Activated naive CD8-positive, alpha-beta T cell (primary cell): ENCODE measurements at regions not wholly inside any gene's neighbourhood (a gene's known extent, or its start where the extent isn't known, plus 50 kb on each side); places are given as distances from the start of the nearest gene placed in this dataset.

Source experiments
- H3K27ac Mint-ChIP-seq: one replicate; pipeline ENCODE4 v1.8.0; 2021; ENCODE audit warnings: mixed read lengths
- H3K27me3 Mint-ChIP-seq: one replicate; pipeline ENCODE4 v1.8.0; 2021; ENCODE audit warnings: mixed read lengths
- H3K36me3 Mint-ChIP-seq: one replicate; pipeline ENCODE4 v1.8.0; 2021; ENCODE audit warnings: mixed read lengths
- H3K4me1 Mint-ChIP-seq: one replicate; pipeline ENCODE4 v1.8.0; 2021; ENCODE audit warnings: low read depth, mixed read lengths
- H3K4me3 Mint-ChIP-seq: one replicate; pipeline ENCODE4 v1.8.0; 2021; ENCODE audit warnings: mild to moderate bottlenecking, mixed read lengths
- H3K9me3 Mint-ChIP-seq: one replicate; pipeline ENCODE4 v1.8.0; 2021; ENCODE audit warnings: low read depth, mixed read lengths

DNA sequence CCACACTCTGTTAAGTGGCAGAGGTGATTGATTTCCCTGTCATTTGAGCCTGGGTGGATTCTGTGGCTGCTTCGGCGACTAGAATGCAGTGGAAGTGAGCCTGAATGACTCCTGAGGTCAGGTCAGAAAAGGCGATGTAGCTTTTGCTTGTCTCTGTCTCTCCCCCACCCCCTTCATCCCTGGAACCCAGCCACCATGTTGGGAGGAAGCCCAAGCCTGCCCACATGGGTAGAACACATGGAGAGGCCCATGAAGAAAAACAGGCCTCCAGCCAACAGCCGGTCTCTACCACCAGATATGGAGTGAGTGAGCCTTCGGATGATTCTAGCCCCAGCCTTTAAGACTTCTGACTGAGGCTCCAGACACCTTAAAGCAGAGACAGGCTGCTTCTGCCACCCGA lies 181.0 kb downstream of the TFAP2C start:
- H3K4me3 Mint-ChIP-seq, result no peak overlapping the region
- H3K4me1 Mint-ChIP-seq, result no peaks in the 10 kb centered on the region
- H3K36me3 Mint-ChIP-seq, result no peaks in the 10 kb centered on the region
- no peak overlapping the region for H3K27ac Mint-ChIP-seq
- peaks cover 4% of the 10 kb centered on the region for H3K9me3 Mint-ChIP-seq
- H3K27me3 Mint-ChIP-seq, result peaks cover 16% of the 10 kb centered on the region

DNA sequence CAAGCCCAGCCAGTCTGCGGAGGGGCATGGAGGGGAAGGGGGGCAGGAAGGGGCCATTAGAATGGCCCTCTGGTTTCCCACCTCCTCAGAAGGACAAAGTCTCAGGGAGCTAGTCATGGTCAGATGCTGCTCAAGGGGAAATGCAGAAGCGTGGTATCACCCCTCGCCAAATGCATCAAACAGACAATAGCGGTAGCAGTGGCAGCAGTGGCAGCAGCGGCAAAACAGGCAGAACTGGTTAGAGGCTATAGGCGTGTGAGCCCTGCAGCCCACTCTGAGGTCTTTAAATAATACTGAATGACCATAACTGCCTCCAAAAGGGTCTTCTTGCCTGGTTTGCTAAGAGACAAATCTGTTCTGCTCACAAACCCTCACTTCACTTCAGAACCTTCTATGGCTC lies 186.7 kb downstream of the TFAP2C start:
- Mint-ChIP-seq H3K27me3 (peaks cover 8% of the 10 kb centered on the region), H3K36me3 (no peaks in the 10 kb centered on the region), H3K4me3 (no peak overlapping the region), H3K27ac (no peak overlapping the region), H3K4me1 (no peaks in the 10 kb centered on the region), H3K9me3 (peaks cover 4% of the 10 kb centered on the region)

DNA sequence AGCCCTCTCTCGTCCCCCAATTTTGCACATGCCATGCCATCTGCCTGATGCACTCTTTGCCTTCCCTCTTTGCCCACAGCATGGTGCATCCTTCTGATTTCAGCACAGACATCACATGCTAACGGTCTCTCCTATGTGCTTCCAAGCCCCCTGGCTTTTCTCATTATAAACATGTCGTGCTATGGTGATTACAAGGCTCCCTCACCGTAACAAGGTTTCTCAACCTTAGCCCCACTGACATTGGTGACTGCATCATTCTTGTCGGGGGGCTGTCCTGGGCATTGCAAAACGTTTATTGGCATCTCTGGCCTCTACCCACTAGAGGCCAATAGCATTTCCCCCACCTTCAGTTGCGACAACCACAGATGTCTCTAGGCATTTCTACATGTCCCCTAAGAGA lies 187.2 kb downstream of the TFAP2C start:
- Mint-ChIP-seq H3K4me3 (no peak overlapping the region), H3K27me3 (peaks cover 8% of the 10 kb centered on the region), H3K27ac (no peak overlapping the region), H3K4me1 (no peaks in the 10 kb centered on the region), H3K9me3 (peaks cover 4% of the 10 kb centered on the region), H3K36me3 (no peaks in the 10 kb centered on the region)

DNA sequence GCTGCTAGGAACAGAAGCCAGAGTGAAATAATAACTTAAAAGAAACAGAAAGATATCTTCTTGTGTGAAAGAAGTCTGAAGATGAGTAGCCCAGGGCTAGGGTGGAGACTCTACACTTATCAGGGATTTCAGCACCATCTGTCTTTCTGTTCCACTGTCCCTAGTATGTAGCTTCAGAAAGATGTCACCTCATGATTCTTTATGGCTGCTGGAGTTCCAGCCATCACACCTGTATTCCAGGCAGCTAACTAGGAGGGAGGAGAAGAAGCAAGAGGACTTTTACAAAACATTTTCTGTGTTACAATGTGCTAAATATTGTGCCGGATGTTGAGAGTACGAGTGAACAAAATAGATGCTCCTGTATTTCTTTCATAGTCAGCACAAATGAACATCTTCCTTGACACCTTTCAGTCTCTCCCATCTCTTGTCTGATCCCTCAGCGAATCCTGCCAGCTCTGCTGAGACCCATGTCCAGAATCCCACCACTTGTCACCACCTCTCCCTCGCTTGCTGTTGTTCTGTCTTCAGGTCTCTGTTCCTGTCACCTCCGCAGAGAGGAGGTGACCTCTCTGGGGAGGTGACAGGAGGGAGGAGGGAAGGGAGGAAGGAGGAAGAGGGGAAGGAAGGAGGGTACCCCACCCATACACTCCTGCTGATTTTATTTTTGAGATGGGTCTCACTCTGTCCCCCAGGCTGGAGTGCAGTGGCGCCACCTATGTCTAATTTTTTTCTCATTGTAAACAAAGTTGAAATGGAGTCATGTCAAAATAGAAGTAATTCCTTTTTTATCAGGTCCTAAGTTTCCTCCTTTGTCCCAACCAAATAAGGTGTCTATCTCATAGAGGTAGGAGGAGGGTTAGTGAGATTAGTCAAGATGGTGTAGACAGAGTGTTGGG lies 188.9 kb downstream of the TFAP2C start:
- H3K4me3 Mint-ChIP-seq, result no peak overlapping the region
- no peak overlapping the region for H3K27ac Mint-ChIP-seq
- peaks cover 1% of the 10 kb centered on the region for H3K9me3 Mint-ChIP-seq
- no peaks in the 10 kb centered on the region for H3K4me1 Mint-ChIP-seq
- H3K27me3 Mint-ChIP-seq, result peaks cover 10% of the 10 kb centered on the region
- H3K36me3 Mint-ChIP-seq, result no peaks in the 10 kb centered on the region

DNA sequence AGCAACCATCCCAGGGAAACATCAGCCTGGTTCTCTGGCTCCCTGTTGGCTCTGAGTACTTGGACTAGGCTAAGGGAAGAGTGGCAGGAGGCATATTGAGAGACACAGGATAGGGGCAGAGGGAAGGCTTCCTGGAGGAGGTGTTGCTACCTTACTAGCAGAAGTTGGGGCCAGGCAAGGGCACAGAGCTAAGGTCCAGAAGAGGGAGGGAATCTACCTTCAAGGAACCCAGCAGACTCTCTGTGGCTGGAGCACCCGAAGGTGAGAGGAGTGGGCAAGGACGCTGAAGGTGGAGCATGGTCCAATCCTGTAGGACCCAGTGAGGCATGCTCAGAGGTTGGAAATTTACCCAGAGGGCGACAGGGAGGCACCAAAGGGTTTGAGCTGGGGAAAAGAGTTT lies 191.9 kb downstream of the TFAP2C start:
- H3K9me3 Mint-ChIP-seq, result no peaks in the 10 kb centered on the region
- H3K4me3 Mint-ChIP-seq, result no peak overlapping the region
- peaks cover 9% of the 10 kb centered on the region for H3K27me3 Mint-ChIP-seq
- H3K27ac Mint-ChIP-seq, result no peak overlapping the region
- no peaks in the 10 kb centered on the region for H3K36me3 Mint-ChIP-seq
- H3K4me1 Mint-ChIP-seq, result no peaks in the 10 kb centered on the region

DNA sequence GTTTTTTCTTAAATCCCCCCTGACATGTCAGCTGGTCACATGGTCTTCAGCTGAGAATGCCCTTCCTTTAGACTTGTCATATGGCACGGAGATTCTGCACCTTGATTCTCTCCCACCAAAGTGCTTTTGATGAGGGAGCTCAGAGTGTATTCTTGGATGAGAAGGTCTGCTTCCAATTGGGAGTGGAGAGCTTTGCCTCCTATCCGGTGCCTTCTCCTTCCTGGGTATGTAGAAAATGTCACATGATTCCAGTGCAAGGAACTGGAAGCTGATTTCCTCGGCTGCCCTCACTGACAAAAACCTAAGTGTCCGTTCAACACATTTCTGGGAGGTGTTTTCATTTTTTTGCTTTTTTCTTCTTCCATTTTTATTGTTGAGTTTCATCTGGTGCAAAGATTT lies 197.2 kb downstream of the TFAP2C start:
- Mint-ChIP-seq H3K4me3 (no peak overlapping the region), H3K36me3 (no peaks in the 10 kb centered on the region), H3K9me3 (no peaks in the 10 kb centered on the region), H3K4me1 (no peaks in the 10 kb centered on the region), H3K27me3 (peaks cover 18% of the 10 kb centered on the region), H3K27ac (no peak overlapping the region)

DNA sequence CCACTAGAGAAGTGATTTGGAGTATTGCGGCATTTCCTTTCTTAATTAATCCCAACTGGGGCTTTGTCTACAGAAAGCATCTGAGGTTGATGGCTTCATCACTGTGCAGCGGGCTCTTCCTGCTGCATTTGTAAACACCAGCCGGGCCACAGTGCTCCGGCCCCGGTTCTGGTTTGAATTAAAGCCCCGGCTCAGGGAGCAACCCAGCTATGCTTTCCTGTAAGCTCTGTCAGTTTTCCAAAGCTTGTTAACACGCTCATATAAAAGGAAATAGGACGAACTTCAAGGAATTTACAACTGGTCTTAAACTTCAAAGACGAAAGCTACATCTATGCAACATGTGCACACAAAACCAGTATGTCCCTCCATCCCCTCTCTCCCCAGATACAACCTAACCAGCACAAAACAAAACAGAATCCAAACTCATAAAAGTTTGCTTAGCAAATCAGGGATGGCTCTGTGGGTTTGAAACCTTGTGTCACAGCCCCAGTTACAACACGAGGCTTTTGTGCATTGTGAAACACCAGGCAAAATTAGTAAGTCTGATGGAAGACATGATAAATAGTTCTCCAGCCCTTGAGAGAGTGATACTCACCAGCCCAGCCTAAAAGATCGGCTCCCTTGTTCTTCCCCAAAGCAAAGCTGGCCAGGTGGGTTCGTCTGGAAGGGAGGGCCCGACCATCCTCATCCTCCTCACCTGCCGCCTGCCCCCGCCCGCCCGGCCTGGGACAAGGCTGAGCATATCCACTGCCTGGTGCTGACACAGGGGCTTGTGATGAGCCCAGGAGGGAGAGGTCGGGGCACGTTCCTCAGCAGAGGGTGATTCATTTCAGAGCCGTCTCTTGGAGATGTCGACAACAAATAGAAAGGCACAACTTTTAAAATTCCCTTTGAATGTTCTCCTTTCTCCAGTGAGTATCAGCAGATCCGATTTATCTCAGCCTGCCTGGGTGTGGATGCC lies 197.9 kb downstream of the TFAP2C start:
- peaks cover 21% of the 10 kb centered on the region for H3K27me3 Mint-ChIP-seq

DNA sequence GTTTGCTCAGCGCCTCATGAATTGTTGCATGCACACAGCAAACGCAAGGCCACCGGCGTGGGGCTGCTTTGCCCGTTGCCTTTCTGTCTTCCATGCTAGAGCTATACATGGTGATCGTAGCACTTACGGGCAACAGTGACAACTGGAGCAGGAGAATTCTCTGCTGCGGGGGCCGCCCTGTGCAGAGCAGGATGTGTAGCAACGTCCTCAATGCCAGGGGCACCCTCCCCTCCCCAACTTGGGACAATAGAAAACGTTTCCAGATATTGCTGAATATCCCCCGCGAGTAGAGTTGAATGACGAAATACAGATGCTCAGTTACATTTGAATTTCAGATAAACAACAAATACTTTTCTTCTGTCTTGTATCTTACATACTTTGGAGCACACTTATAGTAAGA lies 198.7 kb downstream of the TFAP2C start:
- no peak overlapping the region for H3K4me3 Mint-ChIP-seq
- no peaks in the 10 kb centered on the region for H3K36me3 Mint-ChIP-seq
- peaks cover 22% of the 10 kb centered on the region for H3K27me3 Mint-ChIP-seq
- H3K27ac Mint-ChIP-seq, result no peak overlapping the region
- no peaks in the 10 kb centered on the region for H3K4me1 Mint-ChIP-seq
- H3K9me3 Mint-ChIP-seq, result no peaks in the 10 kb centered on the region

More for the DNA sequence above, 197.9 kb downstream of the TFAP2C start:
- no peaks in the 10 kb centered on the region for H3K36me3 Mint-ChIP-seq
- no peaks in the 10 kb centered on the region for H3K4me1 Mint-ChIP-seq
- H3K27ac Mint-ChIP-seq, result no peak overlapping the region
- no peak overlapping the region for H3K4me3 Mint-ChIP-seq
- no peaks in the 10 kb centered on the region for H3K9me3 Mint-ChIP-seq

DNA sequence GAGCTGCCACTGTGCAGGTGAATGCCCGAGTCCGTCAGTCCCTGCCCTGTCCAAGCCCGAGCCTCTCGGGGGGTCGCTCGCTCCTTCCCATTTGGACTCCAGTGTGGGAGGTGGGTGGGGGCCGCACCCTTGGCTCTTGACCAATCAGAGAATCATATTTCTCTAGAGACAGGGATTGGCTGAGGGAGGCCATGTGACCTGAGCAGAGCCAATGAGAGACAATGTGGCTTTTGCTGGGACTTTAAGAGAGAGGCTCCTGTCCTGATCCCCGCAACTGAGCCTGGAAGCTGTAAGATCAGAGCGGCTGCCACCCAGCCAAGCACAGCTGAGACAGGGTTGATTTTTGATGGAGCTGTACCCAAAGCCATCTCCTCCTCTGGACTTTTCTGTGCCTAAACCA lies 199.3 kb downstream of the TFAP2C start:
- Mint-ChIP-seq H3K36me3 (no peaks in the 10 kb centered on the region), H3K4me1 (no peaks in the 10 kb centered on the region), H3K9me3 (no peaks in the 10 kb centered on the region), H3K27ac (no peak overlapping the region), H3K4me3 (no peak overlapping the region), H3K27me3 (peaks cover 21% of the 10 kb centered on the region)

DNA sequence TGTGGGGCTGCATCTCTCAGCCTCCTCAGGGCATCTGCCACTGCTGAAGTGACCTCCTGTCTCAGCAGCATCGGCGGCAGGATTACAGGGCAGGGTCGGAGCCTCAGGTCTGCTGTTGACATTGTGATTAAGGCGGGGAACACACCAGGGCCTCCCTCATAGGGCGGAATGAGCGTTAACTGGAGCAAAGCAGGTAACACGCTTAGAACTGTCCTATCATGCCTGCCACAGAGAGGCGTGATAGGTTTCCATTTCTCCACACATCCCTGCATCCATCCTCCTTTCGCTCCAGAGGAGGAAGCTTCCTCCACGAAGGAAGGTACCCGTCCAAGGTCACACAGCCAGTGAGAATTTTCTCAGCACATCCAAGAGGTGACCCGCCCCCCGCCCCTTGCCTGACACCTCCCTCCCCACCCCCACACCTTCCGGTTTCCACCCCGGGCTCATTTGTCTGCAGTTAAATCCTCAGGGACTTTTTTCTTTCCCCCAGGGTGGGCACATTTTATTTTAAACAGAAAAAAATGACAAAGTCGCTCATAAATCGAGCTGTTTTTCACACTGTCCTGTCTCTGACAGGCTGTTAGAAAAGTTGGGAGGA lies 200.8 kb downstream of the TFAP2C start:
- Mint-ChIP-seq H3K27ac (no peak overlapping the region), H3K36me3 (no peaks in the 10 kb centered on the region), H3K9me3 (no peaks in the 10 kb centered on the region), H3K27me3 (peaks cover 25% of the 10 kb centered on the region), H3K4me1 (no peaks in the 10 kb centered on the region), H3K4me3 (no peak overlapping the region)

DNA sequence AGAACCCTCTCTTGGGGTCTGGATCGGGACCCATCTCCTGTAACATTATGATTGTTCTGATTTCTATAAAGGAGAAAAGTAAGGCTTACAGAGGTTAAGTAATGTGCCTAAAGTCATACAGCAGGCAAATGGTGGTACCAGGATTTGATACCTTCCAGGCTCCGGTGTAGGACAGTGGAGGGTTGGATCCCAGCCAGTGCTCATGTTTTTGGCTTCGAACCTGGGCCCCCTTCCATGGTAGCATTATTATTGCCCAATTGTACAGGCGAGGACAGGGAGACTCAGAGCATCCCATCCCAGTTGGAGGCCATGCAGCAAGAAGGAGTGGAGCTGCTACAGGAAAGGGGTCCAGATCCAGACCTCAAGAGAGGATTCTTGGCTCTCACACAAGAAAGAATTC lies 202.7 kb downstream of the TFAP2C start:
- Mint-ChIP-seq H3K27me3 (peaks cover 25% of the 10 kb centered on the region), H3K4me1 (no peaks in the 10 kb centered on the region), H3K4me3 (no peak overlapping the region), H3K36me3 (no peaks in the 10 kb centered on the region), H3K9me3 (no peaks in the 10 kb centered on the region), H3K27ac (no peak overlapping the region)

DNA sequence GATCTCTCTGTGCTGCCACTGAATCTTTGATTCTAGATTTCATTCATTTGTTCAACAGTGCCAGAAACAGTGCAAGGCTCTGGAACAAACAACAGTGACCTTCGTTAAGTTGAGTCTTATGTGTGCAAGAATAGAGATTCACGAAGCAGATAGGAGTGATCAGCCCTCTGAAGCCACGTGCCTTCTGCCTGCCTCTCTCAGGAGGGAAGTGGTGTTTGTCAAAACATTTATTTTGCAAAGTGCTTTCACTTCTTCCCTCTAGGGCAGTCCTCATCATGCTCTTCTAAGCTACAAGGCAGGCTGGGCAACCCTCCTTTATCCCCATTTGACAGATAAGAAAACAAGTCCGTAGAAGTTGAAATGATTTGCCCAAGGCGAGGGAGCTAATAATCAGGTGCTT lies 204.3 kb downstream of the TFAP2C start:
- no peaks in the 10 kb centered on the region for H3K4me1 Mint-ChIP-seq
- no peak overlapping the region for H3K27ac Mint-ChIP-seq
- no peaks in the 10 kb centered on the region for H3K36me3 Mint-ChIP-seq
- H3K27me3 Mint-ChIP-seq, result peaks cover 28% of the 10 kb centered on the region
- no peak overlapping the region for H3K4me3 Mint-ChIP-seq
- H3K9me3 Mint-ChIP-seq, result no peaks in the 10 kb centered on the region

DNA sequence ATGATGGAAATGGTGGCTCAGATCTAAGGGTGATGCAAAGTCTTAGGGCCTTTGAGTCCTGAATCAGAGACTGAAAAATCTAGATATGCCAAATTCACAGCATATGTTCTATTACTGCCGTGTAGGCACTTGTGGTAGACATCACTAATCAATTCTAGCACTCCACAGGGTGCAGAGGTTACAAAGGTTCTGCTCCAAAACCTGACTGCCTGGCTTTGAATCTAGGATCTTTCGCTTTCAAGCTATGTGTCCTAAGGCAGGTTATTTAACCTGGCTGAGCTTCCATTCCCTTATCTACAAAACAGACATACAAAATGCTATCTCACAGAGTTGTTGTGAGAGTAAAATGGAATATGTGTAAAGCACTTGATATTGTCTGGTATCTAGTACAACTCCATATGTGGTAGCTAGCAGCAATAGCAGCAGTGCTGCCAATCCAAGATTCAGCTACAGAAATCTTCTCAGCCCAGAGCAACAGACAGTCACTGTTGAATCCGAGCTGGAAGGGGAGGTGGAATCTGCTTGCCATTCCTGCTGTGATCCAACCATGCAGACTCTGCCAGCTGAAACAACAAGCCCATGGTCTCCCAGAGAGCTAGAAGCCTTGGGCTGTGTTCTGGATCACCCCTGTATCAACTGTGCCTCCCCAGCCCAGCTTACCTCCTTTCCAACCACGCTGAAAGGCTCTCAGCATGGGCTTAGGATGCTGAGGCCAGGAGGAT lies 206.9 kb downstream of the TFAP2C start:
- Mint-ChIP-seq H3K9me3 (no peaks in the 10 kb centered on the region), H3K27me3 (peaks cover 15% of the 10 kb centered on the region), H3K4me1 (no peaks in the 10 kb centered on the region), H3K27ac (no peak overlapping the region), H3K4me3 (no peak overlapping the region), H3K36me3 (no peaks in the 10 kb centered on the region)

DNA sequence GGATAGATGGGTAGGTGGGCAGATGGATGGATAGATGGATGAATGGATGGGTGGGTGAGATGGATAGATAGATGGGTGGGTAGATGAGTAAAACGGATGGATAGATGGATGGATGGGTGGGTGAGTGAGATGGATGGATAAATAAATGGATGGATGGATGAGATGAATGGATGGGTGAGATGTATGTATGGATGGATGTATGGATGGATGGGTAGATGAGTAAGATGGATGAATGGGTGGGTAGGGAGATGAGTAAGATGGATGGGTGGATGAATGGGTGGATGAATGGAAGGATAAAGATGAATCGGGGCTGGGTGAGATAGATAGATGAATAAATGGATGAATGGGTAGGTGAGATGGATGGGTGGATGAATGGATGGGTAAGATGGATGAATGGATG lies 210.1 kb downstream of the TFAP2C start:
- no peak overlapping the region for H3K27ac Mint-ChIP-seq

More for the DNA sequence above, 210.1 kb downstream of the TFAP2C start:
- no peak overlapping the region for H3K4me3 Mint-ChIP-seq
- H3K9me3 Mint-ChIP-seq, result no peaks in the 10 kb centered on the region
- H3K36me3 Mint-ChIP-seq, result no peaks in the 10 kb centered on the region
- H3K4me1 Mint-ChIP-seq, result no peaks in the 10 kb centered on the region
- peaks cover 5% of the 10 kb centered on the region for H3K27me3 Mint-ChIP-seq
